Ishikawa (cell line): ENCODE measurements at regions not wholly inside any gene's neighbourhood (a gene's known extent, or its start where the extent isn't known, plus 50 kb on each side); places are given as distances from the start of the nearest gene placed in this dataset.

Experiments used
- CEBPB ChIP-seq: IDR thresholded peaks from 2 replicates; pipeline ENCODE4 v1.6.1; 2012
- CREB1 ChIP-seq: IDR thresholded peaks from 2 replicates; pipeline ENCODE4 v1.6.1; 2012; ENCODE audit warnings: low read depth
- EGR1 ChIP-seq: IDR thresholded peaks from 2 replicates; pipeline ENCODE4 v1.6.1; 2012
- EP300 ChIP-seq: IDR thresholded peaks from 2 replicates; pipeline ENCODE4 v1.6.1; 2012; ENCODE audit warnings: borderline replicate concordance
- FOXM1 ChIP-seq: IDR thresholded peaks from 2 replicates; pipeline ENCODE4 v1.6.1; 2012; ENCODE audit warnings: low read depth, borderline replicate concordance
- NFIC ChIP-seq: IDR thresholded peaks from 2 replicates; pipeline ENCODE4 v1.6.1; 2012
- RAD21 ChIP-seq: IDR thresholded peaks from 2 replicates; pipeline ENCODE4 v1.6.1; 2012; ENCODE audit warnings: low read depth
- TAF1 ChIP-seq: IDR thresholded peaks from 2 replicates; pipeline ENCODE4 v1.6.1; 2012; ENCODE audit warnings: low read depth, mild to moderate bottlenecking
- TCF12 ChIP-seq: IDR thresholded peaks from 2 replicates; pipeline ENCODE4 v1.6.1; 2012; ENCODE audit warnings: low read depth
- TEAD4 ChIP-seq: IDR thresholded peaks from 2 replicates; pipeline ENCODE4 v1.6.1; 2012
- YY1 ChIP-seq: IDR thresholded peaks from 2 replicates; pipeline ENCODE4 v1.6.1; 2012; ENCODE audit warnings: low read depth
- ZBTB7A ChIP-seq: IDR thresholded peaks from 2 replicates; pipeline ENCODE4 v1.6.1; 2012; ENCODE audit warnings: low read depth
- TF ChIP-seq, protein P1 (sequence below): IDR thresholded peaks from 2 replicates; pipeline ENCODE4 v1.6.1; 2012
- TF ChIP-seq, protein P2 (sequence below): IDR thresholded peaks from 2 replicates; pipeline ENCODE4 v1.6.1; 2012
- TF ChIP-seq, protein P3 (sequence below): IDR thresholded peaks from 2 replicates; pipeline ENCODE4 v1.6.1; 2012; ENCODE audit warnings: low read depth, mild to moderate bottlenecking

DNA sequence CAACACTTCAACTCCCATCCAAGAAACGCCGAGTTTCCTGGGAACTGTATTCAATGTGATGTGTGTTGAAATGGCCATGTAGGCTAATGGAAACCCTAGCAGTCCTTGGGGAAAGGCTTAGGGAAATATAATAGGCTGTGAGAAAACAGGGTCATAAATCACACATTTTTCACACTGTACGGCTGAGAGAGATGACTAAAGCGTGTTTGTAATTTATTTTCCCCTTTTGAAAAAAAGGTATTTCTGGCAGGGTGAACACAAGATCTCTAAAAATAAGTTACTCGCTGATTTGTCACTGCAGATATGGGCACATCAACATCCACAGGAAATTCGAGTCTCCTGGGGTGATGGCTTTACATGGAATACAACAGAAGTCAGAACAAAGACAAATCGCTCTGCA, 109.6 kb upstream of the ST6GAL2 start:
- TF ChIP-seq, protein P1, sequence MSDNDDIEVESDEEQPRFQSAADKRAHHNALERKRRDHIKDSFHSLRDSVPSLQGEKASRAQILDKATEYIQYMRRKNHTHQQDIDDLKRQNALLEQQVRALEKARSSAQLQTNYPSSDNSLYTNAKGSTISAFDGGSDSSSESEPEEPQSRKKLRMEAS: no peak
- TF ChIP-seq CEBPB (no peak), TEAD4 (no peak), CREB1 (no peak), TAF1 (no peak), YY1 (no peak), EP300 (no peak), EGR1 (no peak), RAD21 (no peak), NFIC (no peak), ZBTB7A (no peak), TCF12 (no peak), FOXM1 (no peak)
- TF ChIP-seq, protein P2, sequence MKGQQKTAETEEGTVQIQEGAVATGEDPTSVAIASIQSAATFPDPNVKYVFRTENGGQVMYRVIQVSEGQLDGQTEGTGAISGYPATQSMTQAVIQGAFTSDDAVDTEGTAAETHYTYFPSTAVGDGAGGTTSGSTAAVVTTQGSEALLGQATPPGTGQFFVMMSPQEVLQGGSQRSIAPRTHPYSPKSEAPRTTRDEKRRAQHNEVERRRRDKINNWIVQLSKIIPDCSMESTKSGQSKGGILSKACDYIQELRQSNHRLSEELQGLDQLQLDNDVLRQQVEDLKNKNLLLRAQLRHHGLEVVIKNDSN: no peak
- TF ChIP-seq, protein P3, sequence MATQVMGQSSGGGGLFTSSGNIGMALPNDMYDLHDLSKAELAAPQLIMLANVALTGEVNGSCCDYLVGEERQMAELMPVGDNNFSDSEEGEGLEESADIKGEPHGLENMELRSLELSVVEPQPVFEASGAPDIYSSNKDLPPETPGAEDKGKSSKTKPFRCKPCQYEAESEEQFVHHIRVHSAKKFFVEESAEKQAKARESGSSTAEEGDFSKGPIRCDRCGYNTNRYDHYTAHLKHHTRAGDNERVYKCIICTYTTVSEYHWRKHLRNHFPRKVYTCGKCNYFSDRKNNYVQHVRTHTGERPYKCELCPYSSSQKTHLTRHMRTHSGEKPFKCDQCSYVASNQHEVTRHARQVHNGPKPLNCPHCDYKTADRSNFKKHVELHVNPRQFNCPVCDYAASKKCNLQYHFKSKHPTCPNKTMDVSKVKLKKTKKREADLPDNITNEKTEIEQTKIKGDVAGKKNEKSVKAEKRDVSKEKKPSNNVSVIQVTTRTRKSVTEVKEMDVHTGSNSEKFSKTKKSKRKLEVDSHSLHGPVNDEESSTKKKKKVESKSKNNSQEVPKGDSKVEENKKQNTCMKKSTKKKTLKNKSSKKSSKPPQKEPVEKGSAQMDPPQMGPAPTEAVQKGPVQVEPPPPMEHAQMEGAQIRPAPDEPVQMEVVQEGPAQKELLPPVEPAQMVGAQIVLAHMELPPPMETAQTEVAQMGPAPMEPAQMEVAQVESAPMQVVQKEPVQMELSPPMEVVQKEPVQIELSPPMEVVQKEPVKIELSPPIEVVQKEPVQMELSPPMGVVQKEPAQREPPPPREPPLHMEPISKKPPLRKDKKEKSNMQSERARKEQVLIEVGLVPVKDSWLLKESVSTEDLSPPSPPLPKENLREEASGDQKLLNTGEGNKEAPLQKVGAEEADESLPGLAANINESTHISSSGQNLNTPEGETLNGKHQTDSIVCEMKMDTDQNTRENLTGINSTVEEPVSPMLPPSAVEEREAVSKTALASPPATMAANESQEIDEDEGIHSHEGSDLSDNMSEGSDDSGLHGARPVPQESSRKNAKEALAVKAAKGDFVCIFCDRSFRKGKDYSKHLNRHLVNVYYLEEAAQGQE: no peak

- no peak for TF ChIP-seq FOXM1
- TF ChIP-seq NFIC: no peak
- TF ChIP-seq ZBTB7A: no peak
- TF ChIP-seq TCF12: no peak
- TF ChIP-seq TEAD4: no peak
- TF ChIP-seq EP300: no peak
- no peak for TF ChIP-seq TAF1
- TF ChIP-seq, protein P3: no peak
- TF ChIP-seq, protein P2: no peak
These were observed 110.3 kb upstream of the ST6GAL2 start for GRCh38 chr2:106996171-106996769.

DNA sequence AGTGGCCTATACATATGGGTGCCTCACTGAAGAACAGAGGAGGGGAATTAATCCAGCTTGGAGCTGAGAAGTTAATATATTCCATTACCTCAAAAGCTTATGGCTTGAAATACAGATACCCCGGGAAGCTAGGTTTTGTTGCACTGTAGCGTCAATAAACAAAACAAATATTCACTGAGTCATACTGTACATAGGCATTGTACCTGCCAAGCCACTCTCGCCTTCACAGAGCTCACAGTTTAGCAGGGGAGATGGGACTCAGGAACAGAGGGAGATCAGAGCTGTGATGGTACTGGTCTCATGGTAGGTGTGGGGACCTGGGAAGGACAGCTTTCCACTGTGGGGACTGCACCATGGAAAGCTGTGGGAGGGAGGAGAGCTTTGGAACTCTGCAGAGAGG, 111.2 kb upstream of the ST6GAL2 start:
- TF ChIP-seq, protein P3: no peak
- TF ChIP-seq, protein P2: no peak
- no peak for TF ChIP-seq CEBPB

DNA sequence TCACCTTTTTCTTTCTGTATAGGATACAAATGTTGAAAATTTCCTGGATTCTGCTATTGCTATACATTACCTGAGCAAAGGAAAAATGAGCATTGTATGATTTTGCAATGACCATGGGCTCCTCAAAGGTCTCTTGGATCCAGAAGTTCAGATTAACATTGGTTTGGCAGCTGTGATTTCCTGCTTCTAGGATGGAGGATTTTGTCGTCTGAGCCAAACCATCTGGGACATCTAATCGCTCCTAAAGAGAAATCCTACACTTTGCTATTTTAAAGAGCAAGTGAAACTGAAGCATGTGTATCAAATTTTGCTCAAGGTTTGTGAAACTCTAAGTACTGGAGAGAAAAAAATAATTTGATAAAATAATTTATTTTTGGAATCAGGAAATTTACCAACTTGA, 115.1 kb upstream of the ST6GAL2 start:
- TF ChIP-seq YY1: no peak

- TF ChIP-seq FOXM1 (no peak), CREB1 (no peak), NFIC (no peak), TCF12 (no peak), TEAD4 (no peak)
These were observed 115.6 kb upstream of the ST6GAL2 start for GRCh38 chr2:107001551-107001950.
